ENCODE measurements at regions not wholly inside any gene's neighbourhood (a gene's known extent, or its start where the extent isn't known, plus 50 kb on each side); places are given as distances from the start of the nearest gene placed in this dataset.

- no peak for DNase-seq (ENCODE audit: low spot score)
These were observed 285.3 kb downstream of the RPLP1 start for GRCh38 chr15:69737916-69738315.

GRCh38 chr15:69740684-69741083 lies 288.1 kb downstream of the RPLP1 start:
- DNase-seq (ENCODE audit: low spot score): no peak

GRCh38 chr15:69742361-69742760 lies 289.7 kb downstream of the RPLP1 start:
- DNase-seq (ENCODE audit: low spot score): no peak

GRCh38 chr15:69743091-69743490 lies 290.5 kb downstream of the RPLP1 start:
- DNase-seq (ENCODE audit: low spot score): no peak

GRCh38 chr15:69744391-69745162 lies 292.0 kb downstream of the RPLP1 start:
- no peak for DNase-seq (ENCODE audit: low spot score)

- DNase-seq (ENCODE audit: low spot score): no peak
These were observed 294.6 kb downstream of the RPLP1 start for GRCh38 chr15:69747193-69747592.

GRCh38 chr15:69748131-69748530 lies 295.5 kb downstream of the RPLP1 start:
- no peak for DNase-seq (ENCODE audit: low spot score)

- DNase-seq (ENCODE audit: low spot score): no peak
These were observed 296.1 kb downstream of the RPLP1 start for GRCh38 chr15:69748576-69749185.

- DNase-seq (ENCODE audit: low spot score): no peak
These were observed 296.7 kb downstream of the RPLP1 start for GRCh38 chr15:69749274-69749673.

GRCh38 chr15:69749797-69750196 lies 297.2 kb downstream of the RPLP1 start:
- no peak for DNase-seq (ENCODE audit: low spot score)

- DNase-seq (ENCODE audit: low spot score): no peak
These were observed 297.6 kb downstream of the RPLP1 start for GRCh38 chr15:69750253-69750652.

GRCh38 chr15:69751147-69751546 lies 298.5 kb downstream of the RPLP1 start:
- DNase-seq (ENCODE audit: low spot score): no peak

- DNase-seq (ENCODE audit: low spot score): no peak
These were observed 298.9 kb downstream of the RPLP1 start for GRCh38 chr15:69751566-69751965.

- no peak for DNase-seq (ENCODE audit: low spot score)
These were observed 301.2 kb downstream of the RPLP1 start for GRCh38 chr15:69753867-69754266.

GRCh38 chr15:69754313-69754712 lies 301.7 kb downstream of the RPLP1 start:
- no peak for DNase-seq (ENCODE audit: low spot score)

GRCh38 chr15:69755551-69756310 lies 303.1 kb downstream of the RPLP1 start:
- no peak for DNase-seq (ENCODE audit: low spot score)

GRCh38 chr15:69756440-69756839 lies 303.8 kb downstream of the RPLP1 start:
- DNase-seq (ENCODE audit: low spot score): no peak

GRCh38 chr15:69757186-69757585 lies 304.6 kb downstream of the RPLP1 start:
- no peak for DNase-seq (ENCODE audit: low spot score)

GRCh38 chr15:69758291-69758771 lies 305.7 kb downstream of the RPLP1 start:
- DNase-seq (ENCODE audit: low spot score): no peak

GRCh38 chr15:69758810-69759790 lies 306.5 kb downstream of the RPLP1 start:
- DNase-seq (ENCODE audit: low spot score): peak; percentile 62

GRCh38 chr15:69760258-69760845 lies 307.7 kb downstream of the RPLP1 start:
- no peak for DNase-seq (ENCODE audit: low spot score)

Measured in mucosa of gallbladder (tissue), 1 donor.